ENCODE measurements at regions not wholly inside any gene's neighbourhood (a gene's known extent, or its start where the extent isn't known, plus 50 kb on each side); places are given as distances from the start of the nearest gene placed in this dataset.

GRCh38 chr3:152071315-152071714, 197.4 kb upstream of the MBNL1 start:
- TF ChIP-seq POLR2A (IDR thresholded peaks at IDR 0.05; ENCODE audit: low read depth, low read length) (no peak), POU2F2 (IDR thresholded peaks at IDR 0.05; ENCODE audit: low read depth, low read length) (no peak)

Data from GM12891 (cell line).